Tibial nerve (tissue), 3 donors: ENCODE measurements at regions not wholly inside any gene's neighbourhood (a gene's known extent, or its start where the extent isn't known, plus 50 kb on each side); places are given as distances from the start of the nearest gene placed in this dataset.

Experiments used
- EP300 ChIP-seq, 2 donors: sonication (generic); formaldehyde crosslinking; IDR thresholded peaks; one replicate each; pipeline ENCODE4 v1.6.1; 2017; ENCODE audit warnings: antibody characterized with exemption in 2 of 2, mild to moderate bottlenecking in 1 of 2
- POLR2A ChIP-seq, 2 donors: fragments of 450-650 bp; IDR thresholded peaks; one replicate each; pipeline ENCODE4 v1.6.1; 2017; ENCODE audit warnings: antibody characterized with exemption in 2 of 2, mild to moderate bottlenecking in 2 of 2, moderate library complexity in 2 of 2

DNA sequence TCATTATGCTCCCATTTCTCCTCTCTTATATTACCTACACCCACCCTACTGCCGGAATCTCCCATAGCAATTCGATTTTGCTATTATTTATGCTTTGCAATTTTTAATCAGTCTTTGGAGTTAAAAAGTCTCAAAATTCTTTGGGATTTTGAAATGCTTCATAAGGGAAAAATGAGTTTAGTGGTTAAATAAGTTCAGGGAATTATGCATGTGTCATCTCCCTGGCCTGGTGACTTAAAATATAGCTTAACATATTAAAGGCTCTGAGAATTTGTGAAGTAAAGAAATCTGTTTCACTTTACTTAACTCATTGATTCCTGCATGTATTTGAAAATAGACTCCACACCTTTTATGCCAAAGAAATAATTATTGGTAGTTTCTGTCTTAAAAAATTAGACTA lies 185.1 kb upstream of the DIPK2B start:
- no peak for TF ChIP-seq POLR2A (IDR thresholded peaks at IDR 0.05)
- TF ChIP-seq EP300 (IDR thresholded peaks at IDR 0.05): no peak
